Coronary artery (tissue), 2 donors: ENCODE measurements at regions not wholly inside any gene's neighbourhood (a gene's known extent, or its start where the extent isn't known, plus 50 kb on each side); places are given as distances from the start of the nearest gene placed in this dataset.

ENCODE experiments used
- DNase-seq: peaks from one replicate; pipeline ENCODE4 v3.0.0-alpha.2; 2017; ENCODE audit warnings: low spot score
- H3K27ac ChIP-seq, 2 donors: fragments of 200-600 bp; sonication (generic); one replicate each; pipeline ENCODE4 v1.5.1; 2016 to 2019
- H3K4me3 ChIP-seq: fragments of 200-600 bp; sonication (generic); 2 replicates; pipeline ENCODE4 v1.5.1; 2016; ENCODE audit warnings: mild to moderate bottlenecking, moderate library complexity
- TF ChIP-seq, protein P1 (sequence below): fragments of 200-600 bp; sonication (generic); IDR thresholded peaks from one replicate; pipeline ENCODE4 v1.5.1; 2019; ENCODE audit warnings: antibody characterized with exemption

DNA sequence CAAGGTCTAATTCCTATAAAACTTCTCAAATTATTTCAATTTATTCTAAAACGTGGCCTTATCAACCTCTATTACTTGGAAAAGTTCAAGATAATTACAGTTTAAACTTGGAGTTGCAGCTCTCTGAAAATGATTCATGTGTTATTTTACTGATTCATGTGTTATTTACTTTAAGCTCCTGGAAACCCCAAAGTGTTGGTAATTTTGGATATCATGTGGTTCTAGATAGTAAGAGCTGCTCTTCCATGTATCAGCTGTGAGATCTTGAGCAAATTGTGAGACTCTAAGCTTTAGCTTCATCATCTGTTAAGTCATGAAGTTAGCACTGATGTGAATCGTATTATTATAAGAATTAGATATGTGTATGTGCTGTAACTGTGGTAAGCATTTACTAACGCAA, 749.2 kb downstream of the TLE4 start:
- no peak for DNase-seq
- TF ChIP-seq, protein P1, sequence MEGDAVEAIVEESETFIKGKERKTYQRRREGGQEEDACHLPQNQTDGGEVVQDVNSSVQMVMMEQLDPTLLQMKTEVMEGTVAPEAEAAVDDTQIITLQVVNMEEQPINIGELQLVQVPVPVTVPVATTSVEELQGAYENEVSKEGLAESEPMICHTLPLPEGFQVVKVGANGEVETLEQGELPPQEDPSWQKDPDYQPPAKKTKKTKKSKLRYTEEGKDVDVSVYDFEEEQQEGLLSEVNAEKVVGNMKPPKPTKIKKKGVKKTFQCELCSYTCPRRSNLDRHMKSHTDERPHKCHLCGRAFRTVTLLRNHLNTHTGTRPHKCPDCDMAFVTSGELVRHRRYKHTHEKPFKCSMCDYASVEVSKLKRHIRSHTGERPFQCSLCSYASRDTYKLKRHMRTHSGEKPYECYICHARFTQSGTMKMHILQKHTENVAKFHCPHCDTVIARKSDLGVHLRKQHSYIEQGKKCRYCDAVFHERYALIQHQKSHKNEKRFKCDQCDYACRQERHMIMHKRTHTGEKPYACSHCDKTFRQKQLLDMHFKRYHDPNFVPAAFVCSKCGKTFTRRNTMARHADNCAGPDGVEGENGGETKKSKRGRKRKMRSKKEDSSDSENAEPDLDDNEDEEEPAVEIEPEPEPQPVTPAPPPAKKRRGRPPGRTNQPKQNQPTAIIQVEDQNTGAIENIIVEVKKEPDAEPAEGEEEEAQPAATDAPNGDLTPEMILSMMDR: no peak
- no peak overlapping the region for H3K27ac ChIP-seq
- H3K4me3 ChIP-seq: no peak overlapping the region

- H3K27ac ChIP-seq: no peak overlapping the region
- TF ChIP-seq, protein P1: no peak
- DNase-seq: no peak
- no peak overlapping the region for H3K4me3 ChIP-seq
Observed at GRCh38 chr9:80320480-80320879, 748.7 kb downstream of the TLE4 start.

GRCh38 chr9:80305136-80305535, 733.4 kb downstream of the TLE4 start:
- H3K4me3 ChIP-seq: no peak overlapping the region
- TF ChIP-seq, protein P1: no peak
- no peak for DNase-seq
- no peak overlapping the region for H3K27ac ChIP-seq

GRCh38 chr9:80294955-80295354, 723.2 kb downstream of the TLE4 start:
- Histone ChIP-seq H3K27ac (no peak overlapping the region), H3K4me3 (no peak overlapping the region)
- no peak for DNase-seq
- TF ChIP-seq, protein P1: no peak

DNA sequence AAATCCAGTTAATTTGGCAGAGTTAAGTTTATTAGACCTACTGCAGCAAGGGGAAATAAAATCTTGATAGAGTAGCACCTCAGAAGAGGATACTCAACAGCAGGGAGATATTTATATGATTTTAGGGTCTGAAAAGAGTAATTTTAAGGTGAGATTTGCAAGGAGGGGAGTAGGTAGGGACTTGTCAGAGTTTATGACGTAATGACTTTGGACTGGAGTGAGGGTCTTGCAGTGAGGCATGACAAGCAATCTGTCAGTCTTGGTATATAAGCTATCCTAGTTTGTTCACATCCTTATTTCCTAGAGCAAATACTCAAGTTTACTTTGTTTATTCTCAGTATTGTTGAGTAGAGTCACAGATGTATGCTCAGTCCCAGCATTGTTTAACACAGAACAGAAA, 722.6 kb downstream of the TLE4 start:
- no peak overlapping the region for H3K27ac ChIP-seq
- TF ChIP-seq, protein P1: no peak
- no peak for DNase-seq
- no peak overlapping the region for H3K4me3 ChIP-seq

- TF ChIP-seq, protein P1: no peak
- Histone ChIP-seq H3K27ac (no peak overlapping the region), H3K4me3 (no peak overlapping the region)
- DNase-seq: no peak
Observed at GRCh38 chr9:80292231-80292630, 720.5 kb downstream of the TLE4 start.

DNA sequence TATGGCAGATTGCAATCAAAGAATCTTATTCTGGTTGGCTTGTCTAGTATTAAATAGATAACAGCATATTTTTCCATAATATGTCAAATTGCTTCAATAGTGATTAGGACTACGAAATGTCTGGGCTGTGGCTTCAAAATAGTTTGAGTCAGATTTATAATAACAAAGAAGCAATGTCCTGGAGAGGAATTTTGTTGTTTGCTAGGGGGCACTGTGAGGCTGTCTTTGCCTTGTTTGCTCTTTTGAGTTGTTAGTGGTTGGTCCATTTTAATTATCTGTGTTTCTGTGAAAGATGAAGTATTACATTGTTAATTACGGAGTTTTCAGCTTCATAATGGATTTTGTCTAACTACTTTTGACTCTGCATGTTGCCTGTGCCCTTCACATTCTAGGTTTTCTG, 713.6 kb downstream of the TLE4 start:
- TF ChIP-seq, protein P1: no peak
- DNase-seq: no peak
- Histone ChIP-seq H3K4me3 (no peak overlapping the region), H3K27ac (no peak overlapping the region)
